ENCODE measurements at regions not wholly inside any gene's neighbourhood (a gene's known extent, or its start where the extent isn't known, plus 50 kb on each side); places are given as distances from the start of the nearest gene placed in this dataset.
"Not testable (repeated sequence)": the region's sequence is repeated elsewhere in the genome, so short reads cannot be mapped to it uniquely, and the experiment has no call there.

- no peak overlapping the region for H3K4me3 ChIP-seq (ENCODE audit: low read length)
- DNase-seq (ENCODE audit: low read depth, low spot score), result no peak
Observed at GRCh38 chr1:166302989-166303758, 136.4 kb upstream of the FAM78B start.

DNA sequence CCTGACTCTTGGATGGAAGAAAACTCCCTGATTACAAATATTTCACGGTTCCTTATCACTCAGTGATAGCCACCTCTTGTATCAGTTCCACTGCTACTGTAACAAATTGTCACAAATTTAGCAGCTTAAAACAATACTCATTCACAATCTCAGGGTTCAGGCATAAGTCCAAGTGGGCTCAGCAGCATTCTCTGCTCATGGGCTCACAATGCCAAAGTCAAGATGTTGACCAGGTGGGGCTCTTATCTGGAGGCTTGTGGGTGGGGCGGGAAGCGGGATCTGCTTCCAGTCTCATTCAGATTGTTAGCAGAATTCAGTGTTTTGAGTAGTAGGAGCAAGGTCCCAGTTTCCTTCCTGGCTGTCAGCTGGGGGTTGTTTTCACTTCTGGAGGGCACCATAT lies 137.3 kb upstream of the FAM78B start:
- no peak for DNase-seq (ENCODE audit: low read depth, low spot score)
- H3K4me3 ChIP-seq (ENCODE audit: low read length), result no peak overlapping the region

DNA sequence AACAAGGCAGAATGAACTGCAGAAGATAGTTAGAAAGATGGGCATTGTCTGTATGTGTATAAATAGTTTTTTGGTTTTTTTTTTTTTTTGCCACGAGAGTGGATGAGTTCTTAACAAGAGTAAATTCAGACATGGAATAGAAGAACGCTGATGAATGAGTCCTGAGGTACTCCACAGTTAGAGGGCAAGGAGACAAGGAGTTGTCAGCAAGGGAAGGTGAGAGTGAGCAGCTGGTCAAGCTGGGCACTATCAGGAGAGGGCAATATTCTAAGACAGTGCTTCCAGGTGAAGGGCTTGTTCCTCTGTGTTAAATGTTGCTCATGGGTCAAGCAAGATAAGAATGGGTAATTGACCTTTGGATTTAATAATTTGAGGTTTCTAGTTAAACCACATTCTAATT lies 138.6 kb upstream of the FAM78B start:
- DNase-seq (ENCODE audit: low read depth, low spot score), result no peak
- no peak overlapping the region for H3K4me3 ChIP-seq (ENCODE audit: low read length)

DNA sequence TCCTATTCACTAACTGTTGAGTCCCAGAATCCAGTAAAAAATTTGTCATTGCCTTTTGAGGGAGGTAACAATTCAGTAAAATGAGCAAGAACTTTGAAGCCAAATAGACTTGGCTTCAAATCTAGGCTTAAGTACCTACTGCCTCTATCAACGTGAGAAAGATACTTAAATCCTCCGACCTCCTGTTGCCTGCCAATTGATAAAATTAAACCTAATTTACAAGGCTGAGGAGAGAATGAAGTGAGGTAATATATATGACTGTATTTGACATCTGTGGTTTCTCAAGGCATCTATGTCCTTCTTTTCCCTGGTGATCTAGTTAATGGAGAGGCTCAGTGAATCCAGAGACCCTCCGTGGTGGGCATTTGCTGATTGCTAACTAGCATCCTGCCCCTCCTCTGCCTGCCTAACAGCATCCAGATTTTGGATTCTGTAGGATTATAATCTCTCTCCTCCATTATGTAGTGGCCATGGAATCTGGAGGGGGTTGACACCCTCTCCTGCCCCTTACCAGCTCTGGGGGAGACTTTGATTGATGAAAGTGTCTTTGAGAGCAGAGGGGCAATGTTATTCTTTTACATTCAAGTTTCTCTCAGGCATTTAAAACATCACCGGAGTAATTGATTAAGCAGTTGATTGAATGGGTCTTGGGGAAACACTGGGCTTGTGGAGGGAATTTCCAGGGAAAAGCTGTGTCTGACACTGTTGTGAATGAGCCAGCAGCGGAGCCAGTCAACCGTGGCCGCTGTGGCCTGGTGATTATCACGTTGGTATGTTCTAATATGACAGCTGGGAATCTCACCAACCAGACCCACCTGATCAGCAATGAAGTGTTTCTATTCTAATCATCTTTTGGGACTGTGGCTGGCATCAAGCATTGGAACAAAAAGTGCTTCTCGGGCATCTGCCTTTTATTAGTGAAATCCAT lies 140.7 kb upstream of the FAM78B start:
- no peak overlapping the region for H3K4me3 ChIP-seq (ENCODE audit: low read length)
- DNase-seq (ENCODE audit: low read depth, low spot score), result no peak

DNA sequence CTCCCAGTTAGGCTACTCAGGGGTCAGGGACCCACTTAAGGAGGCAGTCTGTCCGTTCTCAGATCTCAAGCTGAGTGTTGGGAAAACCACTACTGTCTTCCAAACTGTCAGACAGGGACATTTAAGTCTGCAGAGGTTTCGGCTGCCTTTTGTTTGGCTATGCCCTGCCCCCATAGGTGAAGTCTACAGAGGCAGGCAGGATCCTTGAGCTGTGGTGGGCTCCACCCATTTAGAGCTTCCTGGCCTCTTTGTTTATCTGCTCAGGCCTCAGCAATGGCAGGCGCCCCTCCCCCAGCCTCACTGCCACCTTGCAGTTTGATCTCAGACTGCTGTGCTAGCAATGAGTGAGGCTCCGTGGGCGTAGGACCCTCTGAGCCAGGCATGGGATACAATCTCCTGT lies 149.5 kb upstream of the FAM78B start:
- DNase-seq (ENCODE audit: low read depth, low spot score); H3K4me3 ChIP-seq (ENCODE audit: low read length): not testable (repeated sequence)

DNA sequence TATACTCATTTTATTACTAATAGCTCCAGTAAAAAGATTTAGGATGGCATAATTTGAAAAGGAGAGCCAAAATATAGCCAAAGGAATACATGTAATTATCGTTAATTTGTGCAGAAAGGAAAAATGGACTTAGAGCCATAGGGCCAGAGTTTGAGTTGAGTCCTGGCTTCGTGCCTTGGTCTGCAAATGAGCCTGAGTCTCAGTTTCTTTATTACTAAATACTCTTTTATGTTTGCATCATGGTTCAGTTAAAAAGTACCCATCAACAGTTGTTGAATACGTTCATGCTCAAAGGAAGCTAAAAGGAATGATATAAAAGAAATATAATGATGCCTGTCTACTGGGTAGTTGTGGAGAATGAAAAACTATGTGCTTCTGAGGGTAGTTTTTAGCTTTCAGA lies 155.7 kb upstream of the FAM78B start:
- no peak overlapping the region for H3K4me3 ChIP-seq (ENCODE audit: low read length)
- no peak for DNase-seq (ENCODE audit: low read depth, low spot score)

DNA sequence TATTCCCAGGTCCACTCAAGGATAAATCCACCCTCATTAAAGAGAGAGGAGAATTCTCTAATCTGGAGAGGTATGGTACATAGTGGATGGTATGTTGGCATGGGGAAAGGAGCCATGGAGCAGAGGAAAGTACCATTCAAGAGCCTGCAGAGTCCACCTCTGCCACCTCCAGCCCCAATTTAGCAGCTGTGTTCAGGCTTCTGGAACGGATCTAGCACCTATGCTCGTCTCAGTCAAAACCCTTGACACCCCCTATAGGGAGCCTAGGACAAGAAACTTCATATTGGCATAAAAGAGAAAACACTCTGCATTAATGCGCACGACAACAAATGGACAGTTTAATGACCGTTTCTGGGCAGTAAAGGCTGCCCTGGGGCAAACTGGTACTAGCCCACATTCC lies 161.1 kb upstream of the FAM78B start:
- H3K4me3 ChIP-seq (ENCODE audit: low read length), result no peak overlapping the region
- DNase-seq (ENCODE audit: low read depth, low spot score), result no peak

DNA sequence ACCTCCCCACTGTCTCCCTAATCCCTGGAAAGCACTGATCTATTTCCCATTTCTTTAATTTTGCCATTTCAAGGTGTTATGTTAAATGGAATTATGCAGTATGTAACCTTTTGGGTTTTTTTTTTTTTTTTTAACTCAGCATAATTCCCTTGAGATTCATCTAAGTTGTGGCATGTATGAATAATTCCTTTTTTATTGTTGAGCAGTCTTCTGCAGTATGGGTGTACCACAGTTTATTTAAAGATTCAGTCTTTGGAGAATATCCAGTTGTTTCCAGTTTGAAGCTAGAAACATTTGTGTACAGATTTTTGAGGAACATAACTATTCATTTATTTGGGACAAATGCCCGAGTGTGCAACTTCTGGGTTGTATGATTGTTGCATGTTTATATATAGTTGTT lies 162.2 kb upstream of the FAM78B start:
- H3K4me3 ChIP-seq (ENCODE audit: low read length), result no peak overlapping the region
- no peak for DNase-seq (ENCODE audit: low read depth, low spot score)

DNA sequence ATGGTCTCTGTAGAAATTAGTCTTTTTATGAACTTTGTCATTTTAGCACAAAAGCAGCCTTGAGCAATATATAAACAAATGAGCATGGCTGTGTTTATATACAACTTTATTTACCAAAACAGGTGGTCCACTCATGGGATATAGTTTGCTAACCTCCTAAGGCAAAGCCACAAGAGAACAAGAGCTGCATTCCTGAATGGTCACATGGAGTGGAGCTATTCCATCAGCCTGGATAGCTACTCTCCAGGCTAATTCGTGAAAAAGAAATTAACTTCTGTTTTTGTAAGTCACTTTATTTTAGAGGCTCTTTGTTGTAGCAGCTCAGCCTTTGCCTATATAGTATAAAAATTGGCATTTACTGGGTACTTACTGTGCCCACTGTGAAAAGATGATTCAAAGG lies 163.3 kb upstream of the FAM78B start:
- H3K4me3 ChIP-seq (ENCODE audit: low read length), result no peak overlapping the region
- DNase-seq (ENCODE audit: low read depth, low spot score), result no peak

- H3K4me3 ChIP-seq (ENCODE audit: low read length), result no peak overlapping the region
- DNase-seq (ENCODE audit: low read depth, low spot score), result no peak
Observed at GRCh38 chr1:166338105-166338504, 171.3 kb upstream of the FAM78B start.

DNA sequence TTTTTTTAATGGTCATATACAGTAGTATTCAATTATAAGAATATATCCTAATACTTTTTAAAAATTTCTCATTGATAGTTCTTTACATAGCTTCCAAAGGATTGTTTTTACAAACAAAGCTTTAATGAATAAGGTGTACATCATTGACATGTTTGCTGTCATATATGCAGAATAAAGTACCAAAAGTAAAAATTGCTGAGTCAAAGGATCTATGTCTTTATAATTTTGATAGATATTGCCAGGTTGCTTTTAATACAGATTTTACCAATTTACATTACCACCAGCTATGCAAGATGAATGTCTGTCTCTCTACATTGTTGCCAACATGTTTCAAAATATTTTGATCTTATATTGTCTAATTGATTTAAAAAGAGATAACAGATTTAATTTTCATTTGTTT lies 173.9 kb upstream of the FAM78B start:
- H3K4me3 ChIP-seq (ENCODE audit: low read length), result no peak overlapping the region
- DNase-seq (ENCODE audit: low read depth, low spot score), result no peak

DNA sequence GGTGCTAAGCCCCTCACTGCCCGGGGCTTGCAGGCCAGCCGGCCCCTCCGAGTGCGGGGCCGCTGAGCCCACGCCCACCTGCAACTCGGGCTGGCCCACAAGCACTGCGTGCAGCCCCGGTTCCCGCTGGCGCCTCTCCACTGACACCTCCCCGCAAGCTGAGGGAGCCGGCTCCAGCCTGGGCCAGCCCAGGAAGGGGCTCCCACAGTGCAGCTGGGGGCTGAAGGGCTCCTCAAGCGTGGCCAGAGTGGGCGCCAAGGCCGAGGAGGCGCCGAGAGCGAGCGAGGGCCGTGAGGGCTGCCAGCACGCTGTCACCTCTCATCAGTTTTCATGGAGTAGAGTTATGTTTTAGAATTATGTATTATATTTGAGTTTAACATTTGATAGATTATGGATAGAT lies 176.5 kb upstream of the FAM78B start:
- no peak for DNase-seq (ENCODE audit: low read depth, low spot score)
- no peak overlapping the region for H3K4me3 ChIP-seq (ENCODE audit: low read length)

GRCh38 chr1:166350490-166350889 lies 183.7 kb upstream of the FAM78B start:
- H3K4me3 ChIP-seq (ENCODE audit: low read length), result no peak overlapping the region
- DNase-seq (ENCODE audit: low read depth, low spot score), result no peak

GRCh38 chr1:166351676-166352075 lies 184.9 kb upstream of the FAM78B start:
- no peak overlapping the region for H3K4me3 ChIP-seq (ENCODE audit: low read length)
- DNase-seq (ENCODE audit: low read depth, low spot score), result no peak

- no peak overlapping the region for H3K4me3 ChIP-seq (ENCODE audit: low read length)
- DNase-seq (ENCODE audit: low read depth, low spot score), result no peak
Observed at GRCh38 chr1:166353213-166353612, 186.4 kb upstream of the FAM78B start.

DNA sequence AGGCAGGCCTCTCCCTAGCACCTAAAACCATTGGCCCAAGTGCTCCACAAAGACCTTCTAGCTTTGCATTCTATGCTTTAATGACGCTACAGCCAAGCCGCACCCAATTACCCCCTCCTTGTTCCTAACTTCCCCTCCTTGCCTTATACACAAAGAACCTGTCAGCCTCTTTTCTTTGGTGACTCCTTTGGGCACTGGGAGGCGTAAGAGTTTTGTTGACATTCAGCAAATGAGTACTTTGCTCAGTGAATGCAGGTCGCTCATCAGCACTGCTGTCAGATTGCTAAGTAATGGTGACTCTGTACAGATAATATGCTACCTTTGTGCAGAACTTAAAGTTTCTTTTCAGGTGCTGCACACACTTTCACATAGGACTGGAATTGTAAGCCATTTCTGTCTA lies 187.6 kb upstream of the FAM78B start:
- no peak overlapping the region for H3K4me3 ChIP-seq (ENCODE audit: low read length)
- peak; percentile 1 for DNase-seq (ENCODE audit: low read depth, low spot score)

GRCh38 chr1:166365081-166365480 lies 198.3 kb upstream of the FAM78B start:
- DNase-seq (ENCODE audit: low read depth, low spot score), result no peak
- no peak overlapping the region for H3K4me3 ChIP-seq (ENCODE audit: low read length)

GRCh38 chr1:166368030-166368429 lies 201.2 kb upstream of the FAM78B start:
- H3K4me3 ChIP-seq (ENCODE audit: low read length), result no peak overlapping the region
- no peak for DNase-seq (ENCODE audit: low read depth, low spot score)

DNA sequence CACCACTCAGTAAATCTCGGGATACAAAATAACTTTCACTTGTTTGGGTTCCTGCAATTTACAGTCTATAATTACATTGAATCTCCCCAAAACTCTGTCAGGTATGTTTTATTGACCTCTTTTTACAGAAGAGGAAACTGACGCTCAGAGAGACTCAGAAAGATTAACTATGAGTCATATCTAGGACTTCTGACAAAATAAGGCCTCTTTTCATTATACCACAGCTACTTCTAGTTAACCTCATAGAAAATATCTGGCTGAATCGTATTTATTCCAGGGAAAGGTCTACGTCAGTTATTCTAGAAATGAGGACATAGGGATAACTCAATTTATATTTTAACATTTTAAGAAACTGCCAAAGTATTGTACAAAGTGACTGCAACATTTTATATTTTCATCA lies 211.1 kb upstream of the FAM78B start:
- DNase-seq (ENCODE audit: low read depth, low spot score), result no peak
- no peak overlapping the region for H3K4me3 ChIP-seq (ENCODE audit: low read length)

- no peak overlapping the region for H3K4me3 ChIP-seq (ENCODE audit: low read length)
Observed at GRCh38 chr1:166378805-166379204, 212.0 kb upstream of the FAM78B start.

More at GRCh38 chr1:166378805-166379204, 212.0 kb upstream of the FAM78B start:
- DNase-seq (ENCODE audit: low read depth, low spot score), result no peak

Measured in Jurkat, Clone E6-1 (cell line).